ENCODE measurements at regions not wholly inside any gene's neighbourhood (a gene's known extent, or its start where the extent isn't known, plus 50 kb on each side); places are given as distances from the start of the nearest gene placed in this dataset.
"Not testable (repeated sequence)": the region's sequence is repeated elsewhere in the genome, so short reads cannot be mapped to it uniquely, and the experiment has no call there.

- H3K4me3 ChIP-seq (ENCODE audit: extremely low read depth in 1 of 4, insufficient read depth in 2 of 4, low read depth in 3 of 4, low read length in 4 of 4); H2AK5ac ChIP-seq (ENCODE audit: low read depth, low read length); H2AFZ ChIP-seq (ENCODE audit: low read length); FAIRE-seq; POLR2A ChIA-PET (ENCODE audit: partially characterized antibody); H3K9ac ChIP-seq (replicated peaks in 1 of 4; ENCODE audit: extremely low read depth in 1 of 4, low read depth in 3 of 4, low read length in 3 of 4); H3K27me3 ChIP-seq (replicated peaks in 1 of 4; ENCODE audit: control insufficient read depth in 3 of 4, extremely low read depth in 1 of 4, insufficient read depth in 3 of 4, low read length in 3 of 4); DNase-seq (ENCODE audit: low read depth in 1 of 2, low spot score in 2 of 2); CTCF ChIA-PET (ENCODE audit: partially characterized antibody); H4K91ac ChIP-seq (replicated peaks; ENCODE audit: insufficient read length, low read length); H3K36me3 ChIP-seq (ENCODE audit: control insufficient read depth in 2 of 4, insufficient read depth in 4 of 4, low read length in 3 of 4); H3K23me2 ChIP-seq (ENCODE audit: low read depth, low read length); H2BK120ac ChIP-seq (replicated peaks; ENCODE audit: low read depth, low read length); H3K79me2 ChIP-seq (ENCODE audit: control insufficient read depth in 1 of 2, insufficient read depth in 2 of 2, low read length in 2 of 2); H2BK5ac ChIP-seq (ENCODE audit: low read depth, low read length); H2BK20ac ChIP-seq (ENCODE audit: low read length); H3K79me1 ChIP-seq (ENCODE audit: low read depth, low read length); H3K18ac ChIP-seq (ENCODE audit: extremely low read depth, low read length); H3K4me1 ChIP-seq (replicated peaks in 1 of 4; ENCODE audit: control insufficient read depth in 3 of 4, insufficient read depth in 4 of 4, low read length in 3 of 4); H3K4ac ChIP-seq (replicated peaks; ENCODE audit: insufficient read length, low read depth, low read length); H4K8ac ChIP-seq (ENCODE audit: extremely low read depth, insufficient read depth, low read length); H3K14ac ChIP-seq (ENCODE audit: insufficient read length); H3K27ac ChIP-seq (ENCODE audit: low read depth, low read length); H4K20me1 ChIP-seq (replicated peaks in 1 of 2; ENCODE audit: control insufficient read depth in 1 of 2, insufficient read depth in 2 of 2, low read length in 2 of 2); H3K56ac ChIP-seq (replicated peaks; ENCODE audit: insufficient read length, low read depth, low read length); H3K4me2 ChIP-seq (ENCODE audit: insufficient read depth in 1 of 2, low read depth in 2 of 2, low read length in 2 of 2); H4K5ac ChIP-seq (ENCODE audit: insufficient read length, low read depth, low read length); H2BK15ac ChIP-seq (ENCODE audit: low read length); H2BK12ac ChIP-seq (ENCODE audit: low read depth, low read length); H3K23ac ChIP-seq (ENCODE audit: insufficient read length); H3K9me3 ChIP-seq (ENCODE audit: insufficient read depth in 2 of 2, low read depth in 1 of 2, low read length in 1 of 2): not testable (repeated sequence)
- WGBS, 2 experiments (ENCODE audit: extremely low coverage in 1 of 2, insufficient coverage in 1 of 2, insufficient read length in 1 of 2, insufficient replicate concordance in 2 of 2, low coverage in 1 of 2, low lambda C conversion rate in 2 of 2, missing lambda C conversion rate in 1 of 2), result no CpG with 5 or more reads among the region's 2 CpGs
Observed at GRCh38 chr1:149304796-149305195, 170.0 kb upstream of the NBPF19 start.

GRCh38 chr1:149307640-149308039, 167.2 kb upstream of the NBPF19 start:
- H2AK5ac ChIP-seq (ENCODE audit: low read depth, low read length); H2BK120ac ChIP-seq (replicated peaks; ENCODE audit: low read depth, low read length); H3K4me2 ChIP-seq (ENCODE audit: insufficient read depth in 1 of 2, low read depth in 2 of 2, low read length in 2 of 2); H3K23me2 ChIP-seq (ENCODE audit: low read depth, low read length); DNase-seq (ENCODE audit: low read depth in 1 of 2, low spot score in 2 of 2); H3K14ac ChIP-seq (ENCODE audit: insufficient read length); H3K27me3 ChIP-seq (replicated peaks in 1 of 4; ENCODE audit: control insufficient read depth in 3 of 4, extremely low read depth in 1 of 4, insufficient read depth in 3 of 4, low read length in 3 of 4); H2BK20ac ChIP-seq (ENCODE audit: low read length); POLR2A ChIA-PET (ENCODE audit: partially characterized antibody); H2BK5ac ChIP-seq (ENCODE audit: low read depth, low read length); H3K23ac ChIP-seq (ENCODE audit: insufficient read length); H4K5ac ChIP-seq (ENCODE audit: insufficient read length, low read depth, low read length); FAIRE-seq; CTCF ChIA-PET (ENCODE audit: partially characterized antibody); H3K36me3 ChIP-seq (ENCODE audit: control insufficient read depth in 2 of 4, insufficient read depth in 4 of 4, low read length in 3 of 4); H4K91ac ChIP-seq (replicated peaks; ENCODE audit: insufficient read length, low read length); H2BK12ac ChIP-seq (ENCODE audit: low read depth, low read length); H3K27ac ChIP-seq (ENCODE audit: low read depth, low read length); H3K9ac ChIP-seq (replicated peaks in 1 of 4; ENCODE audit: extremely low read depth in 1 of 4, low read depth in 3 of 4, low read length in 3 of 4); H2AFZ ChIP-seq (ENCODE audit: low read length); H4K8ac ChIP-seq (ENCODE audit: extremely low read depth, insufficient read depth, low read length); H3K79me2 ChIP-seq (ENCODE audit: control insufficient read depth in 1 of 2, insufficient read depth in 2 of 2, low read length in 2 of 2); H3K9me3 ChIP-seq (ENCODE audit: insufficient read depth in 2 of 2, low read depth in 1 of 2, low read length in 1 of 2); H3K4me1 ChIP-seq (replicated peaks in 1 of 4; ENCODE audit: control insufficient read depth in 3 of 4, insufficient read depth in 4 of 4, low read length in 3 of 4); H2BK15ac ChIP-seq (ENCODE audit: low read length); H4K20me1 ChIP-seq (replicated peaks in 1 of 2; ENCODE audit: control insufficient read depth in 1 of 2, insufficient read depth in 2 of 2, low read length in 2 of 2); H3K79me1 ChIP-seq (ENCODE audit: low read depth, low read length); H3K4ac ChIP-seq (replicated peaks; ENCODE audit: insufficient read length, low read depth, low read length); H3K56ac ChIP-seq (replicated peaks; ENCODE audit: insufficient read length, low read depth, low read length); H3K18ac ChIP-seq (ENCODE audit: extremely low read depth, low read length); H3K4me3 ChIP-seq (ENCODE audit: extremely low read depth in 1 of 4, insufficient read depth in 2 of 4, low read depth in 3 of 4, low read length in 4 of 4): not testable (repeated sequence)
- WGBS, 2 experiments (ENCODE audit: extremely low coverage in 1 of 2, insufficient coverage in 1 of 2, insufficient read length in 1 of 2, insufficient replicate concordance in 2 of 2, low coverage in 1 of 2, low lambda C conversion rate in 2 of 2, missing lambda C conversion rate in 1 of 2), result 100% methylated on average over 1 of the region's 8 CpGs; no CpG with 5 or more reads in 1 of the 2 experiments
